GM20000 (cell line): ENCODE measurements at regions not wholly inside any gene's neighbourhood (a gene's known extent, or its start where the extent isn't known, plus 50 kb on each side); places are given as distances from the start of the nearest gene placed in this dataset.

ENCODE experiments used
- DNase-seq: peaks from one replicate; pipeline ENCODE4 v3.0.0; 2012; ENCODE audit warnings: low spot score
- CTCF ChIP-seq: IDR thresholded peaks from 2 replicates; pipeline ENCODE4 v1.5.1; 2012; ENCODE audit warnings: mild to moderate bottlenecking, control low read depth; ENCODE audit errors: extremely low read depth, missing control alignments

GRCh38 chr7:108794466-108794865, 224.8 kb downstream of the DNAJB9 start:
- no peak for TF ChIP-seq CTCF
- no peak for DNase-seq

GRCh38 chr7:108802650-108803049, 233.0 kb downstream of the DNAJB9 start:
- no peak for DNase-seq
- TF ChIP-seq CTCF, result no peak

GRCh38 chr7:108805808-108806397, 236.2 kb downstream of the DNAJB9 start:
- TF ChIP-seq CTCF, result peak; percentile 29

GRCh38 chr7:108808549-108809266, 239.0 kb downstream of the DNAJB9 start:
- no peak for DNase-seq
- no peak for TF ChIP-seq CTCF

More at GRCh38 chr7:108805808-108806397, 236.2 kb downstream of the DNAJB9 start:
- DNase-seq, result peak; percentile 13

GRCh38 chr7:108809356-108809755, 239.7 kb downstream of the DNAJB9 start:
- no peak for DNase-seq
- no peak for TF ChIP-seq CTCF

GRCh38 chr7:108810756-108811385, 241.2 kb downstream of the DNAJB9 start:
- no peak for DNase-seq
- TF ChIP-seq CTCF, result no peak
